ENCODE measurements at regions not wholly inside any gene's neighbourhood (a gene's known extent, or its start where the extent isn't known, plus 50 kb on each side); places are given as distances from the start of the nearest gene placed in this dataset.

GRCh38 chr5:2223303-2223702 is 340.6 kb upstream of the IRX4 start:
- no peaks in the 10 kb centered on the region for H3K9me3 Mint-ChIP-seq (ENCODE audit: insufficient read depth)
- no peak overlapping the region for H3K27ac Mint-ChIP-seq
- H3K27me3 Mint-ChIP-seq (ENCODE audit: low read depth), result peaks cover 3% of the 10 kb centered on the region
- DNase-seq (no peak), ATAC-seq (no peak)
- POLR2A ChIA-PET, result no interaction called here
- H3K36me3 Mint-ChIP-seq (ENCODE audit: low read depth), result no peaks in the 10 kb centered on the region
- no peaks in the 10 kb centered on the region for H3K4me1 Mint-ChIP-seq (ENCODE audit: low read depth)
- no peak overlapping the region for H3K4me3 Mint-ChIP-seq
- CTCF ChIA-PET, result no interaction called here

DNA sequence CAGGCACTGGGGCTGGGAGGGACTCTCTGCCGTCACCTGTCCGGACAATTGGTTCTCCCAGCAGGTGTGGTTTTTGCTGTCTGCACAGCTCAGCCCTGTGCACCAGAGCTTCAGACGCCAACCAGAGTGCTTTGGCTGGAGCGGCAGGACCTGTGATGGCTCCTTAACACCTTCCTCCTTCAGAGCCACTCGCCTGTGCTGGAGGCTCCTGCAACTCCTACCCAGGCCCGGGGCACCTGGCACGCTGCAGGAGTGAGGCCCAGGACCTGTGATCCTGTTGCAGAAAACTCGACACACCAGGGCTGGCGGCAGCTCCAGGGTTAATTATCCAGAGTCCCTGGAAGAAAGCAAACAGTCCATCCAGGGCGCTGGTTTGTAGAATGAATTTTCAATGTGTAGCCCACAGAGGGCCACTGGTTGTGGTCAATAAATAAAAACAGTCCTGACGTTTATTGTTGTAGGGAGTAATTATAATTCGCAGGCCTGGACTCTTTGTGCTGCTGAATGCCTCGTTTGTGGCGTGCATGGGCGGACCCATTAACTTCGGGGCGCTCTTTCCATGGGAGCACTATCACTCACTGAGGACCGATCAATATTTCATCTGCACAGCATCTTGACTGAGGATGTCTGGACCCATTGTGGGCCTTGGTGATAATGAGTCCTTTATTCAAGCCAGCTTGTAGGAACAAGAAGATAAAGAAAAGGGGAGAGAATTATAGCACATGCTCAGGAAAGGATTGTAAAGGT is 339.7 kb upstream of the IRX4 start:
- no peak overlapping the region for H3K27ac Mint-ChIP-seq
- no peaks in the 10 kb centered on the region for H3K27me3 Mint-ChIP-seq (ENCODE audit: low read depth)
- no peaks in the 10 kb centered on the region for H3K36me3 Mint-ChIP-seq (ENCODE audit: low read depth)
- POLR2A ChIA-PET, result no interaction called here
- CTCF ChIA-PET, result no interaction called here
- DNase-seq, result no peak
- no peak for ATAC-seq
- no peak overlapping the region for H3K4me3 Mint-ChIP-seq
- no peaks in the 10 kb centered on the region for H3K4me1 Mint-ChIP-seq (ENCODE audit: low read depth)
- no peaks in the 10 kb centered on the region for H3K9me3 Mint-ChIP-seq (ENCODE audit: insufficient read depth)

DNA sequence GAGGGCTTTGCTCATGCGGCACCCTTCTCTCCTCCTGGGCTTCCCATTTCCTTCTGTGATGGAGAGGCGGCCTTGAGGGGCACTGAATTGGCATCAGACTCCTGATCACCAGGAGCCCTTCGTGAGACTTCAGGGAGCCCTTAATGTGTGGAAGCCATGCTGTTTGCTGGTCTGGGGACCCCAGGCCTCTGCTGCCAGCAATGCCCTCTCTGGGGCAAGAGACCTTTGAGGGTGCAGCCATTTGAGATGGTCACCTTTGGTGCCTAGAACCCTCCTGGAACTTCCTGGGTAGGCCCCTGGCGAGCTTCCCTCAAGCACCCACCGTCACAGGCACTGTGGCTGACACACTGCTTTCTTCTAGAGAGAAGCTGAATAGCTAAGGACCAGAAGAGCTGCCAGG is 338.7 kb upstream of the IRX4 start:
- Mint-ChIP-seq H3K9me3 (ENCODE audit: insufficient read depth) (no peaks in the 10 kb centered on the region), H3K27me3 (ENCODE audit: low read depth) (no peaks in the 10 kb centered on the region), H3K4me3 (no peak overlapping the region), H3K36me3 (ENCODE audit: low read depth) (no peaks in the 10 kb centered on the region), H3K27ac (no peak overlapping the region), H3K4me1 (ENCODE audit: low read depth) (no peaks in the 10 kb centered on the region)
- no peak for ATAC-seq
- DNase-seq, result no peak
- CTCF ChIA-PET, result no interaction called here
- POLR2A ChIA-PET, result no interaction called here

GRCh38 chr5:2220741-2221140 is 338.0 kb upstream of the IRX4 start:
- Mint-ChIP-seq H3K9me3 (ENCODE audit: insufficient read depth) (no peaks in the 10 kb centered on the region), H3K36me3 (ENCODE audit: low read depth) (no peaks in the 10 kb centered on the region), H3K27me3 (ENCODE audit: low read depth) (no peaks in the 10 kb centered on the region), H3K27ac (no peak overlapping the region), H3K4me3 (no peak overlapping the region), H3K4me1 (ENCODE audit: low read depth) (no peaks in the 10 kb centered on the region)
- DNase-seq (no peak), ATAC-seq (no peak)
- POLR2A ChIA-PET, result no interaction called here
- CTCF ChIA-PET, result no interaction called here

GRCh38 chr5:2219149-2219776 is 336.5 kb upstream of the IRX4 start:
- H3K4me1 Mint-ChIP-seq (ENCODE audit: low read depth), result no peaks in the 10 kb centered on the region
- no peak overlapping the region for H3K27ac Mint-ChIP-seq
- no peaks in the 10 kb centered on the region for H3K36me3 Mint-ChIP-seq (ENCODE audit: low read depth)
- DNase-seq, result no peak
- ChIA-PET CTCF (no interaction called here), POLR2A (no interaction called here)
- no peaks in the 10 kb centered on the region for H3K27me3 Mint-ChIP-seq (ENCODE audit: low read depth)
- H3K4me3 Mint-ChIP-seq, result no peak overlapping the region
- ATAC-seq, result no peak
- no peaks in the 10 kb centered on the region for H3K9me3 Mint-ChIP-seq (ENCODE audit: insufficient read depth)

GRCh38 chr5:2217219-2217618 is 334.5 kb upstream of the IRX4 start:
- no peaks in the 10 kb centered on the region for H3K4me1 Mint-ChIP-seq (ENCODE audit: low read depth)
- POLR2A ChIA-PET, result no interaction called here

DNA sequence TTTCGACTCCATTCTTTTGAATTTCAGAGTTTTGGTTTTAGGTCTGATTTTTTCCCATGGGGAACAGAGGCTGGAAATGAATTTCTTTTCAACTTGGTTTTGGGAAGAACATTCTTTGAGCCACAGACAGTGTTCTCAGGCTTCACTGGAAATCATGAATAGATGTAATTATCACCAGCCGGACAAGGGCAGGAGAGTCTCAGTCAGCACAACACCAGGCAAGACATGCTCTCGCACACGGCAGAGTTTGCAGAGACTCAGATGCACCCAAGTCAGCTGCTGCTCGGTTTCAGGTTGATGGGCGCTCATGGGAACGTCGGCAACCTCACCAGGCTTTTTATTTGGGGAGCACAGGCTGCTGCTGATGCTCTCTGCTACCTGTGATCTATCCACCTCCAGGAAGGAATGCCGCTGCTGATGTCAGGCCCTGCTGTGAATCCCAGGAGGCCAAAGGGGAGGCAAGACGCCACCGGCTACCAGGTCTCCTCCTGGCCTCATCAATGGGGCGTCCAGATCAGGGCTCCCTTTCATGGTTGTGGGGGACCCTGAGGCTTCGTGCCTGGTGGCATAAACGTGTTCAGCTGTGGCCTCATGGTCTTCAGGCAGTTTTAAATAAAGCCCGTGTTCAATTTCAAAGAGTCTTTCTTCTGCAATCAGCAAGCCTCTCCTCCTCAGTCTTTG is 332.3 kb upstream of the IRX4 start:
- no peaks in the 10 kb centered on the region for H3K27me3 Mint-ChIP-seq (ENCODE audit: low read depth)
- no peaks in the 10 kb centered on the region for H3K36me3 Mint-ChIP-seq (ENCODE audit: low read depth)
- ChIA-PET POLR2A (no interaction called here), CTCF (no interaction called here)
- no peak overlapping the region for H3K4me3 Mint-ChIP-seq
- ATAC-seq (no peak), DNase-seq (no peak)
- H3K27ac Mint-ChIP-seq, result no peak overlapping the region
- H3K4me1 Mint-ChIP-seq (ENCODE audit: low read depth), result no peaks in the 10 kb centered on the region
- no peaks in the 10 kb centered on the region for H3K9me3 Mint-ChIP-seq (ENCODE audit: insufficient read depth)

More at GRCh38 chr5:2217219-2217618, 334.5 kb upstream of the IRX4 start:
- Mint-ChIP-seq H3K4me3 (no peak overlapping the region), H3K27ac (no peak overlapping the region), H3K9me3 (ENCODE audit: insufficient read depth) (no peaks in the 10 kb centered on the region), H3K27me3 (ENCODE audit: low read depth) (no peaks in the 10 kb centered on the region), H3K36me3 (ENCODE audit: low read depth) (no peaks in the 10 kb centered on the region)
- ATAC-seq, result no peak
- DNase-seq, result no peak
- CTCF ChIA-PET, result no interaction called here

- H3K27me3 Mint-ChIP-seq (ENCODE audit: low read depth), result no peaks in the 10 kb centered on the region
- H3K4me1 Mint-ChIP-seq (ENCODE audit: low read depth), result no peaks in the 10 kb centered on the region
- ATAC-seq (no peak), DNase-seq (no peak)
- H3K4me3 Mint-ChIP-seq, result no peak overlapping the region
- ChIA-PET CTCF (no interaction called here), POLR2A (no interaction called here)
- H3K27ac Mint-ChIP-seq, result no peak overlapping the region
- no peaks in the 10 kb centered on the region for H3K36me3 Mint-ChIP-seq (ENCODE audit: low read depth)
- H3K9me3 Mint-ChIP-seq (ENCODE audit: insufficient read depth), result no peaks in the 10 kb centered on the region
Measured at GRCh38 chr5:2213121-2213730, 330.5 kb upstream of the IRX4 start.

DNA sequence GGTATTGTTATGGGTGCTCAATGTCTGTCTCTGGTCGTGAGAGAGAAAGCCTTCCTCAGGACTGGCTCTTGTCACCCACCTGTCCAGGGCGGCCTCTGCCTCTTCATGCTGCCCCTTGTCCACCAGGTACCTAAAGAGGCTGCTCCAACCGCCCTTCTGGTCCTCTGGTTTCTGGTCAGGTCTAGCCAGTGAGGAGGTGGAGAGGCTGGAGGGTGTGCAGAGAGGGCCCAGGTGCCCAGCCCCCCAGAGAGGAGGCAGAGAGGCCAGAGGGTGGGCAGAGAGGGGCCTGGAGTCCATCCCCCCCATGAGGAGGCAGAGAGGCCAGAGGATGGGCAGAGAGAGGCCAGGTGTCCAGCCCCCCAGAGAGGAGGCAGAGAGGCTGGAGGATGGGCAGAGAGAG is 329.8 kb upstream of the IRX4 start:
- Mint-ChIP-seq H3K4me1 (ENCODE audit: low read depth) (no peaks in the 10 kb centered on the region), H3K36me3 (ENCODE audit: low read depth) (no peaks in the 10 kb centered on the region), H3K9me3 (ENCODE audit: insufficient read depth) (no peaks in the 10 kb centered on the region), H3K27me3 (ENCODE audit: low read depth) (no peaks in the 10 kb centered on the region), H3K4me3 (no peak overlapping the region), H3K27ac (no peak overlapping the region)
- DNase-seq (no peak), ATAC-seq (no peak)
- ChIA-PET POLR2A (no interaction called here), CTCF (no interaction called here)

- no peak overlapping the region for H3K4me3 Mint-ChIP-seq
- H3K27ac Mint-ChIP-seq, result no peak overlapping the region
Measured at GRCh38 chr5:2208239-2208544, 325.5 kb upstream of the IRX4 start.

DNA sequence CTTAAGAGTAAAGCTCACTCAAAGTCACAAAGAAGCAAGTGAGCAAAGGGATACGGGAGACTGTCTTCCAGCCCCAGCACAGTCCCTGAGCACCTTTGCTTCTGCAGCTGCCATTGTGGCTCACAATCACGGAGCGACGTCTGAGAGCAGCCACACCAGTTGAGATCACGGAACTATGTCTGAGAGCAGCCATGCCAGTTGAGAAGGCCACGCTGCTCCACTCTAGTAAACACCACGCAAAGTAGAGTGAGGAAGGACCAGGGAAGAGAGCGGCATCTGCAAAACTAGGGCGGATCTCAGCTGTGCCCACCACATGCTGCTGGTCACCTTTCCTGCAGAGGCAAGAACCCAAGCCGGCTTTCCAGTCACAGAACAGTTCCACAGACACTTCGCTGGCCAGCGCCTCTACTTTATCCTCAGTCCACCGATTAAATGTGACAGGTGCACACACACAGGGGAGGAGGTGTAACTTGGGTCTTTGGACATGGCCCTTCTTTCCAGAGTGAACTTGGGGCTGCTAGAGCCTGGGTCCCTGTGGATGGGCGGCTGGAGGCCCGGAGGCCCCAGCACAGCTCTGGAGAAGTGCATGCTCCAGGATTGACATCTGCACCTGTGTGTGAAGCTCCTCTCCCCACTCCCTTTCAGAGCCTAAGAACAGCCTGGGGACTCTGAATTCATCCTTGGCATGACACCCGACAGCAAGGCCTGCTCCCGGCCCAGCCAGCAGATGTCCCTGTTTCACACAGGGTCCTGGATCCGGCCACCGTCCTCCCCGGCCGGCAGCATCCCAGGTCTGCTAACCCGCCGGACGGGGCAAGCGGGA is 324.9 kb upstream of the IRX4 start:
- POLR2A ChIA-PET, result no interaction called here
- no peaks in the 10 kb centered on the region for H3K4me1 Mint-ChIP-seq (ENCODE audit: low read depth)
- H3K4me3 Mint-ChIP-seq, result no peak overlapping the region
- H3K36me3 Mint-ChIP-seq (ENCODE audit: low read depth), result no peaks in the 10 kb centered on the region
- DNase-seq (peak; percentile 15), ATAC-seq (no peak)
- no peaks in the 10 kb centered on the region for H3K9me3 Mint-ChIP-seq (ENCODE audit: insufficient read depth)
- H3K27ac Mint-ChIP-seq, result no peak overlapping the region
- H3K27me3 Mint-ChIP-seq (ENCODE audit: low read depth), result no peaks in the 10 kb centered on the region
- CTCF ChIA-PET, result no interaction called here

More at GRCh38 chr5:2208239-2208544, 325.5 kb upstream of the IRX4 start:
- H3K36me3 Mint-ChIP-seq (ENCODE audit: low read depth), result no peaks in the 10 kb centered on the region
- H3K4me1 Mint-ChIP-seq (ENCODE audit: low read depth), result no peaks in the 10 kb centered on the region
- POLR2A ChIA-PET, result no interaction called here
- no peaks in the 10 kb centered on the region for H3K27me3 Mint-ChIP-seq (ENCODE audit: low read depth)
- no peaks in the 10 kb centered on the region for H3K9me3 Mint-ChIP-seq (ENCODE audit: insufficient read depth)
- DNase-seq, result no peak
- ATAC-seq, result no peak
- CTCF ChIA-PET, result no interaction called here

DNA sequence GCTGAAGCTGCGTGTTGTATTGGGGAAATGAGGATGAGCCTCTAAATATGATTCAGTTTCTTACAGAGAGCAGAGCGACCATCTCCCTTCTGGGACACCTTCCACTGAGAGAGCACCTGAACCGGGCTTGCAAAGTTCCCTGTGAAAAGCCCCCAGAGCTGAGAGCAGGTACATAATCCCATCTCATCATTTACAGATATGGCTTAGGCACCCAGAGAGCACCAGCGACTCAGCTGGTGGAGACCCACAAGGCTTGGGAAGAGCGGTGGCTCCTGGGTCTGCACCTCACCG is 324.3 kb upstream of the IRX4 start:
- H3K4me1 Mint-ChIP-seq (ENCODE audit: low read depth), result no peaks in the 10 kb centered on the region
- no peak overlapping the region for H3K4me3 Mint-ChIP-seq
- DNase-seq, result peak; percentile 7
- H3K27ac Mint-ChIP-seq, result no peak overlapping the region
- POLR2A ChIA-PET, result no interaction called here
- no peaks in the 10 kb centered on the region for H3K36me3 Mint-ChIP-seq (ENCODE audit: low read depth)
- ATAC-seq, result no peak
- no peaks in the 10 kb centered on the region for H3K27me3 Mint-ChIP-seq (ENCODE audit: low read depth)
- CTCF ChIA-PET, result no interaction called here
- no peaks in the 10 kb centered on the region for H3K9me3 Mint-ChIP-seq (ENCODE audit: insufficient read depth)
